ENCODE measurements at regions not wholly inside any gene's neighbourhood (a gene's known extent, or its start where the extent isn't known, plus 50 kb on each side); places are given as distances from the start of the nearest gene placed in this dataset.
"Not testable (repeated sequence)": the region's sequence is repeated elsewhere in the genome, so short reads cannot be mapped to it uniquely, and the experiment has no call there.

GRCh38 chrX:65874110-65874509 lies 165.8 kb downstream of the VSIG4 start:
- H3K9me3 ChIP-seq (replicated peaks in 1 of 3), result no peaks in the 10 kb centered on the region
- H3K27ac ChIP-seq, result no peak overlapping the region
- 33 to 65% (median 42%) methylated on average over 1 to 3 of the region's 3 CpGs for WGBS, 4 donors
- H3K4me3 ChIP-seq, result no peak overlapping the region
- intact Hi-C loops (cut with DNase I), result no loop called here
- H3K4me1 ChIP-seq (replicated peaks in 1 of 2), result no peaks in the 10 kb centered on the region
- no peak for DNase-seq
- TF ChIP-seq CTCF (IDR thresholded peaks at IDR 0.05), result no peak
- TF ChIP-seq POLR2A (IDR thresholded peaks at IDR 0.05), result no peak
- no peaks in the 10 kb centered on the region for H3K36me3 ChIP-seq (replicated peaks in 1 of 2)
- H3K27me3 ChIP-seq, result peaks cover 24% of the 10 kb centered on the region

GRCh38 chrX:65873385-65873784 lies 166.5 kb downstream of the VSIG4 start:
- intact Hi-C loops (cut with DNase I), result no loop called here
- DNase-seq, result no peak
- Histone ChIP-seq H3K4me1 (replicated peaks in 1 of 2) (no peaks in the 10 kb centered on the region), H3K4me3 (no peak overlapping the region), H3K27ac (no peak overlapping the region), H3K9me3 (replicated peaks in 1 of 3) (no peaks in the 10 kb centered on the region), H3K36me3 (replicated peaks in 1 of 2) (no peaks in the 10 kb centered on the region), H3K27me3 (peaks cover 24% of the 10 kb centered on the region)
- no peak for TF ChIP-seq POLR2A (IDR thresholded peaks at IDR 0.05)
- no peak for TF ChIP-seq CTCF (IDR thresholded peaks at IDR 0.05)
- 38 to 74% (median 73%) methylated on average over 4 to 9 of the region's 9 CpGs for WGBS, 4 donors

GRCh38 chrX:65871671-65872311 lies 168.1 kb downstream of the VSIG4 start:
- WGBS, 4 donors, result 37 to 53% (median 48%) methylated on average over 4 to 7 of the region's 7 CpGs
- no peaks in the 10 kb centered on the region for H3K4me1 ChIP-seq (replicated peaks in 1 of 2)
- no peaks in the 10 kb centered on the region for H3K36me3 ChIP-seq (replicated peaks in 1 of 2)
- TF ChIP-seq CTCF (IDR thresholded peaks at IDR 0.05), result no peak
- no peak for TF ChIP-seq POLR2A (IDR thresholded peaks at IDR 0.05)
- DNase-seq, result peak in 1 of 7 donors; percentile 0
- H3K27me3 ChIP-seq, result peaks cover 24% of the 10 kb centered on the region
- H3K27ac ChIP-seq, result no peak overlapping the region
- no peak overlapping the region for H3K4me3 ChIP-seq
- no peaks in the 10 kb centered on the region for H3K9me3 ChIP-seq (replicated peaks in 1 of 3)
- intact Hi-C loops (cut with DNase I), result no loop called here

DNA sequence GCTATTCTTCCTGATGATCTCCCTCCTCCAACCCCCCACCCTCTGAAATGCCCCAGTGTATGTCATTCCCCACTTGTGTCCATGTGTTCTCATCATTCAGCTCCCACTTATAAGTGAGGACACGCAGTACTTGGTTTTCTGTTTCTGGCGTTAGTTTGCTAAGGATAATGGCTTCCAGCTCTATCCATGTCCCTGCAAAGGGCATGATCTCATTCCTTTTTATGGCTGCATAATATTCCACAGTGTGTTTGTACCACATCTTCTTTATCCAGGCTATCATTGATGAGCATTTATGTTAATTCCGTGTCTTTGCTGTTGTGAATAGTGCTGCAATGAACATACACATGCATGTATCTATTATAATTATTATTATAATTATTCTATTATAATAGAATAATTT lies 169.3 kb downstream of the VSIG4 start:
- peaks cover 24% of the 10 kb centered on the region for H3K27me3 ChIP-seq
- H3K27ac ChIP-seq; intact Hi-C loops (cut with DNase I); DNase-seq; H3K36me3 ChIP-seq (replicated peaks in 1 of 2); H3K9me3 ChIP-seq (replicated peaks in 1 of 3); H3K4me1 ChIP-seq (replicated peaks in 1 of 2); H3K4me3 ChIP-seq: not testable (repeated sequence)
- WGBS, 4 donors, result 68 to 85% (median 79%) methylated on average over 3 of the region's 3 CpGs

DNA sequence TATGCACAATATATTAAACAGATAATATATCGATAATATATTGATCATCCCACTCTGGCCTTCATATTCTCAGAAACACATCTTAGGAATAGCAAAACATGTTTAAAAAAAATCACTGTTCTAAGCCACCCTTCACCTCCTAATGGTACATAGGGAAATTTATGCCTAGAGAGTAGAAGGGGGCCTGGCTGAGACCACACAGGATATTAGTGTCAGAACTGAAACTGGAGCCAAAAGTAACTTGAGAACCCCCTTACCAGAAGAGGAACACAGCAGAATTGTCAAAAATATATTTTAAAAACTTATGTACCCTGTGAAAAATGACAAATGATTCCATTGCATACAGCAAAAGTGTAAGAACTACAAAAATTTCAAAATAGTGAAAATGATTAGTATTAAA lies 173.1 kb downstream of the VSIG4 start:
- no peak for DNase-seq
- H3K27ac ChIP-seq, result no peak overlapping the region
- TF ChIP-seq CTCF (IDR thresholded peaks at IDR 0.05) (no peak), POLR2A (IDR thresholded peaks at IDR 0.05) (no peak)

More for the DNA sequence above, 173.1 kb downstream of the VSIG4 start:
- H3K9me3 ChIP-seq (replicated peaks in 1 of 3), result no peaks in the 10 kb centered on the region
- H3K27me3 ChIP-seq, result peaks cover 6% of the 10 kb centered on the region
- 59 to 79% (median 73%) methylated on average over 1 of the region's 1 CpG for WGBS, 4 donors
- no peaks in the 10 kb centered on the region for H3K4me1 ChIP-seq (replicated peaks in 1 of 2)
- H3K36me3 ChIP-seq (replicated peaks in 1 of 2), result no peaks in the 10 kb centered on the region
- H3K4me3 ChIP-seq, result no peak overlapping the region
- intact Hi-C loops (cut with DNase I), result no loop called here

All from adrenal gland (tissue), 9 donors.